ENCODE measurements at regions not wholly inside any gene's neighbourhood (a gene's known extent, or its start where the extent isn't known, plus 50 kb on each side); places are given as distances from the start of the nearest gene placed in this dataset.

DNA sequence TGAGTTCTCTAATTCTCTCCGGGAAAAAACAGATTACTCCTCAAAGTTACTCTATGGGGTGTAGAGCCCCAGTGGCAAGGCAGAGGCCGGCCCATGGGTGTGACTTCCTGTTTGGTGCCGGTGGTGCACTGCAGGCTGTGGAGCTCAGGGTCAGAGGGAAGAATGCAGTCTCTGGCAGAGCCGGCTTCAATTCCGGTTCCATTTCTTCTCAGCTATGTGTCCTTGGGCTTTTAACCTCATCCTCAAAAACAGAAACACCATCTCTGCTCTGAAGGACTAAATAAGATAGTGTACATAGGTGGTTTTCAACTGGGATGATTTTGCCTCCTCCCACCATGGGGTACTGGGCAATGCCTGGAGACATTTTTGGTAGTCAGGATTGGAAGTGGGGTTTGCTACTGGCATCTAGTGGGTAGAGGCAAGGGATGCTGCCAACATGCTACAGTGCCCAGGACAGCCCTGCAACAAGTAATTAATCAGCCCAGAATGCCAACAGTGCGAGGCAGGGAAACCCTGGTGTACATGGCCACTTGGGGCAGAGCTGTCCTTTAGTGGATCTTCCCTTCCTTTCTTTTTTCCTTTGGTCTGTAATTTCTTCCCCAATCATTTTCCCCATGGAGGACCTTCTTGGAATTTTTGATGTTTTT, 81.2 kb downstream of the INSIG2 start:
- peak overlapping the region; percentile 52 for H3K4me3 Mint-ChIP-seq
- H3K27me3 ChIP-seq (ENCODE audit: control insufficient read depth in 1 of 2, insufficient read depth in 2 of 2, low read length in 2 of 2) = no peaks in the 10 kb centered on the region
- ATAC-seq (ENCODE audit: poor library complexity) = peak; percentile 57
- TF ChIP-seq CTCF (IDR thresholded peaks at IDR 0.05) = no peak
- no peaks in the 10 kb centered on the region for H3K4me1 Mint-ChIP-seq (ENCODE audit: low read depth)
- ChIA-PET POLR2A (interaction anchor here (0.8 to 2.5 kb wide), 3 partner anchors 8 to 81 kb away, joined by 3 to 8 read pairs (median 4); partner anchors contain the start of gene INSIG2), CTCF (interaction anchor here (1.0 kb wide), 1 partner anchor 137 kb away, joined by 3 read pairs; no protein-coding TSS in a partner anchor)
- H3K4me1 ChIP-seq (ENCODE audit: insufficient read depth, low read length) = peaks cover 20% of the 10 kb centered on the region
- H3K27ac Mint-ChIP-seq = peak overlapping the region; percentile 60
- no peak overlapping the region for H3K4me3 ChIP-seq (ENCODE audit: low read length)
- peaks cover 0 to 4% of the 10 kb centered on the region in 2 experiments for H3K9me3 ChIP-seq (ENCODE audit: control insufficient read depth in 1 of 2, insufficient read depth in 1 of 2, low read length in 2 of 2)
- no peaks in the 10 kb centered on the region for H3K36me3 Mint-ChIP-seq (ENCODE audit: low read depth)
- H3K27me3 Mint-ChIP-seq = no peaks in the 10 kb centered on the region
- H3K9me3 Mint-ChIP-seq = no peaks in the 10 kb centered on the region
- peak in 6 of 14 experiments; percentile 4 to 57 (median 40) for DNase-seq
- intact Hi-C loops (cut with DNase I, micrococcal nuclease) = no loop called here
- H3K27ac ChIP-seq (ENCODE audit: low read depth in 1 of 2, low read length in 2 of 2) = no peak overlapping the region
- H3K36me3 ChIP-seq (ENCODE audit: insufficient read depth, low read length) = no peaks in the 10 kb centered on the region

DNA sequence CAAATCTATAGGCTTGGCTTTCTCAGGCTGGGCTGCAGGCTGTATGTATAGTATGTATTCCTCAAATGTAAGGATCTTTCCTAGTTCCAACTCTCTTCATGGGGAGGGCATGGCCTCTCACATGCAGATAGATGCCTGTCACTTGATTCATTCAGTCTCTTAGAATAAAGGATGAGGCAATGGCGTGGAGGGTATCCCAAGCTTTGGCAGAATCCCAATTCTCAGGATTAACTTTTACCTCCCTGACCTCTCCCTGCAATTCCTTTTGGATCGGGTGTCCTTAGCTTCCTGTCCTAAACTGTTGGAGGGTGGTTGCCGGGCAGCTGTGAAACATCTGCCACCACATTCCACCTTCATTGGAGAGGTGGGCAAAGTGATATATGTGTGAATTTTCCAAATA, 80.3 kb downstream of the INSIG2 start:
- CTCF ChIA-PET = no interaction called here

DNA sequence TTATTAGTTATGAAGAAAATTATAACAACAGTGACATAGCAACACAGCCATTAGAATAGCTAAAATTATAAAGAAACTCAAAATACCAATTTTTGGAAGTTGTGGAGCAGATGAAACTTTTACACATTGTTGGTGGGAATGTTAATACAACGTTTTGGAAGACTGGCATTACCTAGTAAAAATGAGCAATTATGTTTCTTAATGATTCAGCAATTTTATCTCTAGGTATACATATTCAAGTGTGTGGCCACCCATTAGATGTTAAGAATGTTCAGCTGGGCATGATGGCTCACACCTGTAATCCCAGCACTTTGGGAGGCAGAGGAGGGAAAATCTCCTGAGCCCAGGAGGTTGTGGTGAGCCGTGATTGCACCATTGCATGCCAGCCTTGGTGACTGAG, 78.8 kb downstream of the INSIG2 start:
- H3K27ac Mint-ChIP-seq = no peak overlapping the region
- intact Hi-C loops (cut with DNase I, micrococcal nuclease) = no loop called here
- POLR2A ChIA-PET = no interaction called here

More for the DNA sequence above, 80.3 kb downstream of the INSIG2 start:
- POLR2A ChIA-PET = interaction anchor here (0.8 to 2.5 kb wide), 3 partner anchors 9 to 80 kb away, joined by 3 to 8 read pairs (median 4); partner anchors contain the start of gene INSIG2
- H3K4me1 Mint-ChIP-seq (ENCODE audit: low read depth) = no peaks in the 10 kb centered on the region
- no peak for TF ChIP-seq CTCF (IDR thresholded peaks at IDR 0.05)
- no peak overlapping the region for H3K4me3 Mint-ChIP-seq
- H3K27ac ChIP-seq (ENCODE audit: low read depth in 1 of 2, low read length in 2 of 2) = peak overlapping the region in 1 of 2 donors; percentile 20
- H3K36me3 ChIP-seq (ENCODE audit: insufficient read depth, low read length) = no peaks in the 10 kb centered on the region
- intact Hi-C loops (cut with DNase I, micrococcal nuclease) = no loop called here
- DNase-seq (no peak), ATAC-seq (ENCODE audit: poor library complexity) (no peak)
- no peaks in the 10 kb centered on the region for H3K27me3 ChIP-seq (ENCODE audit: control insufficient read depth in 1 of 2, insufficient read depth in 2 of 2, low read length in 2 of 2)
- H3K27ac Mint-ChIP-seq = peak overlapping the region; percentile 60
- H3K9me3 Mint-ChIP-seq = peaks cover 5% of the 10 kb centered on the region
- H3K36me3 Mint-ChIP-seq (ENCODE audit: low read depth) = no peaks in the 10 kb centered on the region
- peaks cover 20% of the 10 kb centered on the region for H3K4me1 ChIP-seq (ENCODE audit: insufficient read depth, low read length)
- peaks cover 3% of the 10 kb centered on the region for H3K27me3 Mint-ChIP-seq
- H3K9me3 ChIP-seq (ENCODE audit: control insufficient read depth in 1 of 2, insufficient read depth in 1 of 2, low read length in 2 of 2) = peaks cover 0 to 6% of the 10 kb centered on the region in 2 experiments
- H3K4me3 ChIP-seq (ENCODE audit: low read length) = no peak overlapping the region

More for the DNA sequence above, 78.8 kb downstream of the INSIG2 start:
- Histone ChIP-seq H3K36me3 (ENCODE audit: insufficient read depth, low read length) (no peaks in the 10 kb centered on the region), H3K4me3 (ENCODE audit: low read length) (no peak overlapping the region), H3K9me3 (ENCODE audit: control insufficient read depth in 1 of 2, insufficient read depth in 1 of 2, low read length in 2 of 2) (peaks cover 0 to 6% of the 10 kb centered on the region in 2 experiments), H3K27ac (ENCODE audit: low read depth in 1 of 2, low read length in 2 of 2) (no peak overlapping the region), H3K4me1 (ENCODE audit: insufficient read depth, low read length) (peaks cover 20% of the 10 kb centered on the region), H3K27me3 (ENCODE audit: control insufficient read depth in 1 of 2, insufficient read depth in 2 of 2, low read length in 2 of 2) (no peaks in the 10 kb centered on the region)
- no peak for DNase-seq
- TF ChIP-seq CTCF (IDR thresholded peaks at IDR 0.05) = no peak
- no peak for ATAC-seq (ENCODE audit: poor library complexity)
- no peaks in the 10 kb centered on the region for H3K36me3 Mint-ChIP-seq (ENCODE audit: low read depth)
- H3K4me1 Mint-ChIP-seq (ENCODE audit: low read depth) = no peaks in the 10 kb centered on the region
- peaks cover 11% of the 10 kb centered on the region for H3K27me3 Mint-ChIP-seq
- peaks cover 5% of the 10 kb centered on the region for H3K9me3 Mint-ChIP-seq
- no peak overlapping the region for H3K4me3 Mint-ChIP-seq
- CTCF ChIA-PET = no interaction called here
